ENCODE measurements at regions not wholly inside any gene's neighbourhood (a gene's known extent, or its start where the extent isn't known, plus 50 kb on each side); places are given as distances from the start of the nearest gene placed in this dataset.

- TF ChIP-seq CTCF (IDR thresholded peaks at IDR 0.05; ENCODE audit: low read length), result no peak
- no peak for TF ChIP-seq EZH2 (IDR thresholded peaks at IDR 0.05; ENCODE audit: borderline replicate concordance, low read length)
Observed at GRCh38 chr4:155570661-155571060, 96.0 kb upstream of the GUCY1A1 start.

All from OCI-LY1 (cell line).